ENCODE measurements at regions not wholly inside any gene's neighbourhood (a gene's known extent, or its start where the extent isn't known, plus 50 kb on each side); places are given as distances from the start of the nearest gene placed in this dataset.

DNA sequence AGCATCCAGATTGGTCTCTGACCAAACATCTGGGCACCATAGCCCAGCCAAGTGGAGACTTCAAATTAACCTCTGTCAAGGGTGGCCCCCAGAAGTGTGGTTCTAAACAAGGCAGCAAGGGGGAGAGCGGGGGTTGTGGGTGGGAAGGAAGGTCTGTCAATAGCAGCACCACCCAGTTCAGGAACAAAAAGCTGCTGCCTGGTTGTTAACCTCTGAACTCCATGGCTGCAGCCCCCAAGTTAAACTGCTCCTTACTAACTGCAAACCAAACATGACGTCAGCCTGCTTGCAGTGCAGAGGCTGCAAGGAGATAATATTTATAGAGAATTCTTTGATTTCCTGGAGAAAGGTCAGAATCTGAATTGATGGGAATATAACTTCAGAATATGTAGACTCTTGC, 76.5 kb downstream of the ARL4C start:
- DNase-seq (ENCODE audit: insufficient read length, low spot score) (no peak), FAIRE-seq (no peak)
- no peak for TF ChIP-seq POLR2A (IDR thresholded peaks at IDR 0.05; ENCODE audit: low read depth, low read length)

DNA sequence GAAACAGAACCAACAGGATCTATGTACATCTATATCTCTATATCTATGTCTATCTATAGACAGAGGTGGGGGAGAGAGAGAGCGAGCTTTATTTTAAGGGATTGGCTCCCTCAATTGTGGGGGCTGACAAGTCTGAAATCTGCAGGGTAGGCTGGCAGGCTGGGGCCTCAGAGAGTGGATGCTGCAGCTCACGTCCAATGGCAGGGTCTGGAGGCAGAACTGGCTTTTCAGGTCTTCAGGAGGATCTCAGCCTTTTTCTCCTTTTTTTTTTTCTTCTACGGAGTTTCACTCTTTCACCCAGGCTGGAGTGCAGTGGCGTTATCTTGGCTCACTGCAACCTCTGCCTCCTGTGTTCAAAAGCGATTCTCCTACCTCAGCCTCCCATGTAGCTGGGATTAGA, 77.2 kb downstream of the ARL4C start:
- no peak for TF ChIP-seq POLR2A (IDR thresholded peaks at IDR 0.05; ENCODE audit: low read depth, low read length)
- DNase-seq (ENCODE audit: insufficient read length, low spot score) (no peak), FAIRE-seq (no peak)

DNA sequence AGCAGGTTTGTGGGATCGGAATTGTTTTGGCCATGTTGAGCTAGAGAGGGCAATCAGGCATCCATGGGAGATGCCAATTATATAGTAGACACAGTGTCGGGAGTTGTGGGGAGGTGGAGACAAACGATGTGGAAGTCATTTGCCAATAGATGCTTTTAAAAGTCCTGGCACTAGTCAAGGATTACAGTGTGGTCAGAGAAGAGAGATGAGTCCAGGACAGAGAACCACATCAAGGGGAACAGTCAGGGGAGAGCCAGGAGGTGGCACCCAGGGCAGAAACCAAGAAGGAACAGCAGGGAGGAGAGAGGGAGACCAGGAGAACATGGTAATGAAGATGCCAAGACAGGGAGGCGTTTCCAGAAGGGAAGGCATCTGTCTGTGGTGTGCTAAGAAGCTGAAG, 81.2 kb downstream of the ARL4C start:
- FAIRE-seq (no peak), DNase-seq (ENCODE audit: insufficient read length, low spot score) (no peak)
- no peak for TF ChIP-seq POLR2A (IDR thresholded peaks at IDR 0.05; ENCODE audit: low read depth, low read length)

DNA sequence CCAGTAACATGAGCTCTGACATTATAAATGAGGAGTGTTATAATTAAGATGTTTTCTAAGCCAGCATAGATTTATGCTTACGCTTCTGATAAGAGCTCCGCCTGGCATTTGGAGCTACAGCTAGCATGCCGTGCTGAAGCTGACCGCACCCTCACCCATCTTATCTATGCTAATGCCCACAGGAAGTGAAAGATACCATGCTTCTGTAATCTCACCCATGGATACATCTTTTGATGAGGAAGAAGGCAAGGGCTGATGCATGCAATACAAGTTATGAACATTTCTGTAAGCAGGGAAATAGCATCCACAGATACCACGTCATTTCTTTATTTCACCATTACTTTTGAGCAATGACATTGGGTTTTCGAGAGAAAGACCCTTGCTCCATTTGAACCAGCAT, 82.3 kb downstream of the ARL4C start:
- TF ChIP-seq POLR2A (IDR thresholded peaks at IDR 0.05; ENCODE audit: low read depth, low read length): no peak
- DNase-seq (ENCODE audit: insufficient read length, low spot score) (no peak), FAIRE-seq (no peak)

DNA sequence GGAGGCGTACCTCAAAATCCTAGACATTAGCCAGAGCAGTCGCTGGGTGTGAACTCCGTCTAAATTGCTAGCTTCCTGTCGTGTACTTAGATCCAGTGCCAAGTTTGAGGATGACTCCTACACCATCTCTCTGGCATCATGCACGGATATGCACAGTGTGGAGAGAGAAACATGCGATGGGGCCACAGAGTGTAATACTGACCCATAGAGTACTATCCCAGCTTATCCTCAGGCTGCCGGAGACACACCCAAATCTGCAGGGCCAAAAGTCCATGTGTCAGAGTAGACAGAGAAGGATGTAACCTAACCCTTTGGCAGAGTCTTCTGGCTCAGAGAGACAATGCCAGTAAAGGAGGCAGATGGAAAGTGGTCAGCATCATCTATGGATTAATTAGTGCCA, 84.2 kb downstream of the ARL4C start:
- no peak for TF ChIP-seq POLR2A (IDR thresholded peaks at IDR 0.05; ENCODE audit: low read depth, low read length)
- FAIRE-seq: no peak
- DNase-seq (ENCODE audit: insufficient read length, low spot score): no peak

DNA sequence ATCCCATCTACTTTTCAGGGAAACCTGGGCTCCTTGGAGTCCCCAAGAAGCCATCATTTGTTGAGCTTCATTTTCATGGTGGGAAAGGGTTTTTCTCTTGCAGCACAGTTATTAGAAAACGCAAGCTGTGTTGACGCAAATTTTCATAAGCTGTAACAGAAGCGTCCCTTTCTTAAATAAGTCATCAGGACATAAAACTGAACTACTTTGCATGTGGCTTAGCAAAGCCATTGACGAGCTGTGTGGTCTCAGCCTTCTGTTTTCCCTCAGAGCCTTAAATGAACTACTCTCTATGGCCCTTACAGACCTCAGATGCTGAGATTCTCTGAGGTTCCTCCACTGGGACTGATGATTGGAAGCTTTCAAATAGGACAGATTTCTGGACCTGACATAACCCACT, 85.1 kb downstream of the ARL4C start:
- no peak for DNase-seq (ENCODE audit: insufficient read length, low spot score)

DNA sequence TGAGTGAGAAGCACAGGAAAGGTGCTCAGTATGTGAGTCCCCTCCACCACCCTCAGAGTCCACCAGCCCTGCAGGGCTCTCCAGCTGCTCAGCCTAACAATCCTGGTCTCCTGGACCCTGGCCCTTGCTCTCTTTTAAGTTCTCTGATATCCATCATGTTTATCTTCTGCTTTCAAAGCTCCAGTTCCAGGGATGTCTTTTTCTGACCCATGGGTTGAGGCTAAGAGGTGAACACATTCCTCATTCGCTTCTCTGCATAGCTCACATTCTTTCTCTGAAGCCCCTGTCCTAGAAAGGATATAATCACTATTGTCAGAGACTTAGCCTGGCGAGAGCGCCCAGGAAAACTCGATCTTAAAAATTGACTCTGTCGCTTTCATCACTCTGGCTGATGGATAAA, 86.4 kb downstream of the ARL4C start:
- FAIRE-seq (no peak), DNase-seq (ENCODE audit: insufficient read length, low spot score) (no peak)
- TF ChIP-seq POLR2A (IDR thresholded peaks at IDR 0.05; ENCODE audit: low read depth, low read length): no peak

More for the DNA sequence above, 85.1 kb downstream of the ARL4C start:
- TF ChIP-seq POLR2A (IDR thresholded peaks at IDR 0.05; ENCODE audit: low read depth, low read length): no peak
- FAIRE-seq: no peak

DNA sequence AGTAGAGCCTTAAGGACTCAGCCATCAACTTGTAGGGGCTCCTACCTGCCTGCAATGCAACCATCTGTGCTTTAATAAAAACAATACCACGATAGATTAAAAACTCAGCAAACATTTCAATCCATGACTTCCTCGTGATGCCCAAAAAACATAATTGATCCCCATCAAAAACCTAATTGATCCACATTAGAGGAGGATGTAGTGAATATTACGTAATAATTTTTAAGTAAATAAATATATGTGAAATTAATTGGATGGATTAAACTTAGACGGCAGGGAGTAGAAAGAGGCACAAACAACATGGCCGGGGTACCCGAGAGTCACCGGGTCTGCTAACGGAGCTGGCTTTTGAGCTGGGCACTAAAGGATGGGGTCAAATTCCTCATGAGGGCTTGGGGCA, 87.3 kb downstream of the ARL4C start:
- FAIRE-seq (no peak), DNase-seq (ENCODE audit: insufficient read length, low spot score) (no peak)
- TF ChIP-seq POLR2A (IDR thresholded peaks at IDR 0.05; ENCODE audit: low read depth, low read length): no peak

DNA sequence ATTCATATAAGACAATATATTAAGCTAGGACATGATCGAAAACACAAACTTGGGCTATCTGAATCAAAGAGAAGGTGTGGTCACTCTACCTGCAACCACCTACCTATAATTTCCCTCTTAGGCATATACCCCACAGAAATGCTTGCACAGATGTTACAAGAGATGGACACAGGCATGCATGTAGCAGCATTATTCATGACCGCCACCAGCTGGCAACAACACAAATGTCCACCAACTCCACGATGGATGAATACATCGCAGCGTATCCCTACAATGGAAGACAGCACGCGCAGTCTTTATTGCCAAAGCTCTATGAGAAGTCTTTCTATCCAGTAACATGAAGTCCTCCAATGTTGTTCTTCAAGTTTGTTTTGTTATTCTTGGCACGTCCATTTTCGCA, 90.8 kb downstream of the ARL4C start:
- FAIRE-seq (no peak), DNase-seq (ENCODE audit: insufficient read length, low spot score) (no peak)
- TF ChIP-seq POLR2A (IDR thresholded peaks at IDR 0.05; ENCODE audit: low read depth, low read length): no peak

DNA sequence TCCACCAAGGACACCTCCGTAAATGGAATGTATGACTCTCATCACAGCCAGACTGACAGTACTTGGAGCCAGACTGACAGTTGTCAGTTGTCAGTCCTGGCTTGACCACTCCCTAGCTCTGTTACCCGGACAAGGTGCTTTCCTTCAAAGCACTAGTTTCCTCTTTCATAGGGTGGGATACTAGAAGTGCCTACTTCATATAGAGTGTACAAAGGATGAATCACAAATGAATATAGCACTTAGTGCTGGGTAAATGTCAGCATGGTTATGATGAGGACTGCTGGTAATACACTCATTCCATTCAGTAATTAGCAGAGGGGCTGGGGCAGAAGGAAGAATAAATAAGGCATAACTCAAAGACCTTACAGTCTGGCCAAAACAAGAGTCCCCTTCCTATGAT, 91.4 kb downstream of the ARL4C start:
- FAIRE-seq (no peak), DNase-seq (ENCODE audit: insufficient read length, low spot score) (no peak)
- no peak for TF ChIP-seq POLR2A (IDR thresholded peaks at IDR 0.05; ENCODE audit: low read depth, low read length)

DNA sequence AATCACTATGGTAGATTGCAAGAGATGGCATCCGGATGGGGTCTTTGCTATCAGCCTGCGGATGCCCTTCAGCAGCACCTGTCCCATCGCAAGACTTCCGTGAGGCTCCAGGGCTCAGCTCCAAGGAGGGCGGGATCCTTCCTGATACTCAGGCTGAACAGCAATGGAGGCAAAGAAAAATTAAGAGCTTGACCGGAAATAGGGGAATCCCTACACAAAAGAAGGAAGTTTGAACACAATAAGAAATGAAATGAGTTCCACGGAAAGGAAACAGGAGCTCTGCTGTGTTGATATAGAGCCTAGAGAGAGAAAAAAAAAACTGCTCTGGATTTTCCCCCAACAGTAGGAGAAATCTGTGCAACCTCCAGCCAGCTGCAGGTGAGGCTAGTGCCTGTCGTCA, 91.9 kb downstream of the ARL4C start:
- FAIRE-seq: no peak

DNA sequence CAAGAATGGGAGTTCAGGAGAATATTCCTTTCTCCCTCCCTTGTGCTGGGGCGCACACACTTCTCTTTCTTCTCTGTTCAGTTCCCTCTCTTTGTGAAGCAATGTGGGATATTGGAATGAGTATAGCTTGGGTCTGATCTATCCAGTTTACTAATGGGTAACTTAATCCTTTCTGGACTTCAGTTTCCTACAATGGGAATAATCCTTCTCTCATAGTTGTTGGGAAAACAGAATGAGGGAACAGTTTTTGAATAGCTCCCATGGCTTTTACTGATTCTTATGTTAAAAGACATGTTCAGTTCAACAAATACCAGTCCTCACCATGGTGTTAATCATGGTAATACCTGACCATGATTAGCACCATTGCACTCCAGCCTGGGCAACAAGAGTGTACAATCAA, 93.1 kb downstream of the ARL4C start:
- DNase-seq (ENCODE audit: insufficient read length, low spot score) (no peak), FAIRE-seq (no peak)
- TF ChIP-seq POLR2A (IDR thresholded peaks at IDR 0.05; ENCODE audit: low read depth, low read length): no peak

More for the DNA sequence above, 91.9 kb downstream of the ARL4C start:
- DNase-seq (ENCODE audit: insufficient read length, low spot score): no peak
- TF ChIP-seq POLR2A (IDR thresholded peaks at IDR 0.05; ENCODE audit: low read depth, low read length): no peak

DNA sequence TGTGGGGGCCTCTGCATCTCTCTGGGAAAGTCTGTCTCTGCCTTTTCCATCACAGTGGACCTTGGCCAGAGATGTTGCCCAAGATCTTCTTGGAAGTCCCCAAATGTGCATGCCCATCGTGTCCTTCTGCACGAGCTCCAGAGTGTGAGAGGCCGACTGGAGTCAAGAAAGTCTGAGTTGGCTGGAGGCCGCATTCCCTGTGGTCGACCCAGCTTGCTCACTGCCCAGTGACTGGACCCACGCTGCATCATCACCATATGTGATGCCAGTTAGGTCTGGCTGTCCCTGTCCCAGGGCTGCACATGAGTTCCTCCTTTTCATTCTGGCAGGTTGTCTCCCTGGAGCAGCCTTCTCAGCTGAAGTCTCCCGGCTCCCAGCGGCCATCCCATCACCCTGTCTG, 93.8 kb downstream of the ARL4C start:
- TF ChIP-seq POLR2A (IDR thresholded peaks at IDR 0.05; ENCODE audit: low read depth, low read length): no peak
- FAIRE-seq: no peak
- no peak for DNase-seq (ENCODE audit: insufficient read length, low spot score)

DNA sequence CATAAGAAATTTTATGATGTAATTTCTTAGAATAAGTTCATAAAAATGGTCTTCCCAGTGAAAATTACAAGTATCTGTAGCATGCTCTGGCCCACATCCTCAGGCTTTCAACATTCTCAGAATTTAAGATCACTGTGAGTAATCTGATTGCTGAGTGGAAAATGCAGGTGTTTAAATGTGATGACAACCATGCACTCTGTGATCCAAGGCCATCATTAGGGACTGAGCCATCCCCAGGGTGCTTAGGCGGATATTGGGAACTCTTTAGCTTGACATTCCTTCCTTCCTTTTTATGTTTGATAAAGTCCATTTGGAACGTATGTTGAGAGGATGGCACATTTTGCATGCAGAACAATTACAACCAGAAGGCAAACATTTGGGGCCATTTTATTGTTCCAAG, 95.5 kb downstream of the ARL4C start:
- FAIRE-seq (no peak), DNase-seq (ENCODE audit: insufficient read length, low spot score) (no peak)
- TF ChIP-seq POLR2A (IDR thresholded peaks at IDR 0.05; ENCODE audit: low read depth, low read length): no peak

DNA sequence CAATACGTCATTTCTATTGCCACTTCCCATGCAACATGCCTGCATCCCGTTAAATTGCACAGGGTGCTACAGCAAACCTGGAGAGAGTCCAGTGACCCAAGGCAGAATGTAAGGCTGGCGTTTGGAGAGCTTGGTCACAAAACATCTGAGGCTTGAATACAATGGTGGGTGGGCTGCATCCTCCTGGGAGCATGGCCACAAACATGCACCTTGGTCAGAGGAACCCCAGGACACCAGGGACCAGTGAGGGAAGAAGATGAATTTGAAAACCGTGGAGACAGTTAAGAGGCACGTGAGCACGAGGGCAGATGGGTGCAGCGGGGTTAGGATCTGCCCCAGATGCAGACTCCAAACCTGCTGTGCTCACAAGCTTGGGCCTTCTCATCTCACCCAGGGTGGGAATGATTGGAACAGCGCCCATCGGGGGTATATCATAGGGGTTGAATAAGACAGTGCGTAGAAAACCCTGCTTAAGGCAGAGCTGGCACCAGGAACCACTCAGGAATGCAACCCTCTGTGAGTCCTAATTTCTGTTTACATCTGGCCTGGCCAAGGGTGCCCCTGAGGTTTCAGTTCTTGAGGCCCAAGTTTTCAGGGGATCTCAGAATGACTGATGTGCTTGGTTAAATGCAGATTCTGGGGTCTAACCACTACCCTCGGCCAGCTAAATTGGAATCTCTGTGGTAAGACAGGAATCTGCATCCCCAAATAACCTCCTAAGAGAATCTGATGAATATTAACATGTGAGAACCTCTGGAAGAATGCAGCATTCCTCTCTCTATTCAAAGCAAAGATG, 97.2 kb downstream of the ARL4C start:
- no peak for FAIRE-seq

DNA sequence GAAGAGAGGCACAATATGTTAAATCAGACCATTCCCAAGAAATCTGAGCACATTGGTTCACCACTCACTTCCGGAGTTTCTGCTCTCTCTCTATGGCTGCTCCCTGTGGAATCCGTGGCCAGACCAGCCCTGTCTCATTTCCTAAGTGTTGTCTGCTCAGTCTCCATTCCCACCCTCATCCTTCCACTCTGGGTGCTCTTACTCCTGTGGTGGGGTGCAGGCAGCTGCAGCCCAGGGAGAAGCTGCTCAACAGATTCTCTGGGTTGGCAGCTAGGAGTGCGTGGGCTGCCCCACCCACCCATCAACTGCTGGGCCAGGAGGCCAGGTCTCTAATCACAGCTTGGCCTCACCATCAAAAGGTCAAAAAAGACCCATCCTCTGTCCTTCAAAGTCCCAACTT, 98.3 kb downstream of the ARL4C start:
- DNase-seq (ENCODE audit: insufficient read length, low spot score) (no peak), FAIRE-seq (no peak)
- no peak for TF ChIP-seq POLR2A (IDR thresholded peaks at IDR 0.05; ENCODE audit: low read depth, low read length)

More for the DNA sequence above, 97.2 kb downstream of the ARL4C start:
- no peak for DNase-seq (ENCODE audit: insufficient read length, low spot score)
- TF ChIP-seq POLR2A (IDR thresholded peaks at IDR 0.05; ENCODE audit: low read depth, low read length): no peak

Data from H54 (cell line).